VCaP (cell line): ENCODE measurements at regions not wholly inside any gene's neighbourhood (a gene's known extent, or its start where the extent isn't known, plus 50 kb on each side); places are given as distances from the start of the nearest gene placed in this dataset.

Experiments
- H3K27ac ChIP-seq: fragments of 450-650 bp; 2 replicates; pipeline ENCODE4 v1.5.1; 2017
- TF ChIP-seq, protein P1 (sequence below): fragments of 450-650 bp; conservative IDR thresholded peaks from 2 replicates; pipeline ENCODE4 v1.5.1; 2017; ENCODE audit warnings: mild to moderate bottlenecking, moderate library complexity

GRCh38 chr15:59873644-59874272, 130.4 kb upstream of the FOXB1 start:
- TF ChIP-seq, protein P1, sequence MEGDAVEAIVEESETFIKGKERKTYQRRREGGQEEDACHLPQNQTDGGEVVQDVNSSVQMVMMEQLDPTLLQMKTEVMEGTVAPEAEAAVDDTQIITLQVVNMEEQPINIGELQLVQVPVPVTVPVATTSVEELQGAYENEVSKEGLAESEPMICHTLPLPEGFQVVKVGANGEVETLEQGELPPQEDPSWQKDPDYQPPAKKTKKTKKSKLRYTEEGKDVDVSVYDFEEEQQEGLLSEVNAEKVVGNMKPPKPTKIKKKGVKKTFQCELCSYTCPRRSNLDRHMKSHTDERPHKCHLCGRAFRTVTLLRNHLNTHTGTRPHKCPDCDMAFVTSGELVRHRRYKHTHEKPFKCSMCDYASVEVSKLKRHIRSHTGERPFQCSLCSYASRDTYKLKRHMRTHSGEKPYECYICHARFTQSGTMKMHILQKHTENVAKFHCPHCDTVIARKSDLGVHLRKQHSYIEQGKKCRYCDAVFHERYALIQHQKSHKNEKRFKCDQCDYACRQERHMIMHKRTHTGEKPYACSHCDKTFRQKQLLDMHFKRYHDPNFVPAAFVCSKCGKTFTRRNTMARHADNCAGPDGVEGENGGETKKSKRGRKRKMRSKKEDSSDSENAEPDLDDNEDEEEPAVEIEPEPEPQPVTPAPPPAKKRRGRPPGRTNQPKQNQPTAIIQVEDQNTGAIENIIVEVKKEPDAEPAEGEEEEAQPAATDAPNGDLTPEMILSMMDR, result no peak
- H3K27ac ChIP-seq, result no peak overlapping the region

DNA sequence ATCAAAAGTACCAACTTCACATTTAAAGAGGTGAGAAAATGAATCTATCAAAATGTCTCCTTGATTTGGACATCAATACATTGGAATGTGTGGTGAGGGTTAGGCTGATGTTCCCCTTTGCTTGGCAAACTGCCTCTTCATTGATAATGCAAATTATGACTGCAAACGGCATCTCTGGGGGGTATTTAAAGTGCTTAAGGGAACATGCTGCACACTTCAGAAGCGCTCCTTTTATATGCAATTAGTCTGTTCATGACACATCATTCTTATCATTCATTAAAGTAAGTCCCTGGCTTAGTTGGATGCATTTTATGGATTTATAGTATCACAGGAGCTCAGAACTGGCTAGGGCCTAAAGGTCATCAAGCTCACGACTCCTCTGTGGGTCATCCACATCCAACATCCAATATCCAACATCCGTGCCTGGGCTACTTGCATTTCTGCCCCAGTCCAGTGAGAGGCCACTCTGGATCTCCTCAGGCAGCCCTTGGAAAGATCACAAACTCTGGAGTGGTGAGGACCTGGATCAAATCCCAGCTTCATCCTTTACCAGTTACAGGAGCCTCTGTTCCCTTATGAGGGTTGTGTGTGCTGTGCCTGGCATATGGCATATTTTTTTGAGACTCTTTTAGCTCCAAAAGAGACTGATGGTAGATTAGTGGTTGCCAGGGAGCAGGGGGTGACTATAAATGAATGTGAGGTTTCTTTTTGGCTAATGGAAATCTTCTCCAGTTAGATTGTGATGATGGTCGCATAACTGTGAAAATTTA, 136.8 kb upstream of the FOXB1 start:
- TF ChIP-seq, protein P1, result no peak
- no peak overlapping the region for H3K27ac ChIP-seq

- TF ChIP-seq, protein P1, result no peak
- H3K27ac ChIP-seq, result no peak overlapping the region
These were observed 137.5 kb upstream of the FOXB1 start for GRCh38 chr15:59866642-59867041.

DNA sequence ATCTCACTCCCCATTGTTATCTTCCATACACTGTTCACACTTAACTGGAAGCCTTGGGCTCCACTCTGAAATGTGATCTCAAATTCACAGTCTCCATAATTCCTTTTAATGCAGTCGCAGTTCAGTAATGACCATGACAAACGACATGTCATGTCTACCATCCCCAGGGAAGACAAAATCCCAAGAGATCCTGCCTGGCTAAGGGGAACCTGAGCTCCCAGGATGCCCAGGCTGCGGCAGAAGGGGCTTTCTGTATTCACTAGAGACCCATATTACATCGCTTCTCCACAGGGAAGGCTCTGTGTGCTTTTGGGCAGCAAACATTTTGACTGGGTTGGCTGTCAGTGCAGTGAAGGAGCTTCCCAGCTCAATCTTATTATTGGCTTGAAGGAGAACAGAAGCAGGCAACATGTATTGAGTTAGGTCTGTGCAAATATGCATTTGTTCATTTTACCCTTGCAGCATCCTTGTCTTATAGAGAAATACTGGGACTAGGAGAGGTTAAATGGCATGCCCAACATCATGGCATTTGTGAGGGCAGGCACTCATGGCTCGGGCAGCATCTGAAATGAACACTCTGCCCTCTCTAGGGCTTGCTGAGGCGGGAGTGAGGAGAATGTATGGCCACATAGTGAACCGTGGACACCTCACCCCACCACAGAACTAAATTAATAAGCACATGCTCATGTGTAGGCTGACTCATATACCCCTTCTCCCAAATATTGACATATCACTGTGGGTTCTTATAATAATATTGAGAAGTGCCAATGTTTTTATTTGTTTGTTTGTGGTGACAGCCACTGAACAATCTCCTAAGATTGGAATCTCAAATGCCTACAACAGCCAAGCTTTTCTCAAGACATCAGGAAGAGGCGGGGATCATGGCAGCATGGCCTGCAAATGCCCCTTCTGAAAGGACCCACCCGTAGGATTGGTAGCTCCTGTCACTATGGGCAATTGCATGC, 141.6 kb upstream of the FOXB1 start:
- TF ChIP-seq, protein P1, result no peak
- H3K27ac ChIP-seq, result no peak overlapping the region

GRCh38 chr15:59847968-59848367, 156.1 kb upstream of the FOXB1 start:
- TF ChIP-seq, protein P1, result no peak
- H3K27ac ChIP-seq, result no peak overlapping the region

GRCh38 chr15:59845942-59846499, 156.9 kb upstream of the BNIP2 start:
- TF ChIP-seq, protein P1, result no peak
- H3K27ac ChIP-seq, result no peak overlapping the region
